NAMALWA (cell line): ENCODE measurements at regions not wholly inside any gene's neighbourhood (a gene's known extent, or its start where the extent isn't known, plus 50 kb on each side); places are given as distances from the start of the nearest gene placed in this dataset.

Source experiments
- DNase-seq: peaks from one replicate; pipeline ENCODE4 v3.0.0-alpha.2; 2015; ENCODE audit warnings: low spot score

DNA sequence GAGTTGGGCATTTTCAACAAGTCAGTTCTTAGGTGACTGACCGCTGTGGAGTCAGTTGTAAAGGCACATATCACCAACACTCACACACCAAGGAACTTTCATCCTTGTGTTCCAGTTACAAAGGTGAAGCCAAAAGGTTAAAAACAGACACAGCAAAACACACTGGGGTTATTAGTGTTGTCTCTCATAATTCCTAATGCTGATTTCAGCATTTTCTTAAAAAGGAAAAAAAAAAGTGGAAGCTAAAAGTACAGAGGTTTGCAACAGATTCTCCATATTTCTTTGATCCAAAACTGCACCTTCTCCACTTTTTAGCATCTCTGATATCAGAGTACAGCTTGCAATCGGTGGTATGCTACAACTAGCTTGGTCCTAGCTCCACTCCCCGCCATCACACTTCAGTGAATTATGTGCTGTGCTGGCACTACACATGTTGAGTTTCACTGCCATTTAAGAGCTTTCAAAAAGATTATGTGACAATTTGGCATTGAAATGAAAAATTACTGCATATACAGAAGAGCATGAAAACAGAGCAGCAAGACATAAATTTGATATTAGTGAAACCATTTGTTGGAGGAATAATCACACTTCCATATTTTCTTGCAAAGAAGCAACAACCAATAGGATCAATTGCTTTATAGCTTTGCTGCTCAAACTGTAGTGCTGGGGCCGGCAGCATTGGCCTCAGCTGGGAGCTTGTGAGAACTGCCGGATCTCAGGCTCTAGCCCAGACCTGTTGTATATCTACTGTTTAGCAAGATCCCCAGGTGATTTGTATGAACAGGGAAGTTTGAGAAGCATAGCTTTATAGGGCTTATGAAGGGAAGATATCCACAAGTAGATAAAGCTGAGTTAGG is 62.3 kb upstream of the DAPL1 start:
- DNase-seq = no peak

DNA sequence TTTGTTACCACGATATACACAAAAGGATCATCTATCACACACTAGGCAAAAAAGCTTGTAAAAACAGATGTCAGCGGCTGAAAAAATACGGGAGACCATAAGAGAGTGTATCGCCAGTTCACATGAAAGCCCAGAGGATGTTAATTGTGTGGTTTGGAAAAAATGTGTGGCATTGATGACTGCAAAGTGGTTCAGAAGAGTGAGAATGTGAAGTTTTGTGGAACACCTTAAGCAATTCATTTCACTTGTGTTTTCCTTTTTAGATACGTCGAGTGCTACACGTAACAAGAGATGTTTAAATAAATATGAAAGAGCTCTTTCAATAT is 61.7 kb upstream of the DAPL1 start:
- no peak for DNase-seq

DNA sequence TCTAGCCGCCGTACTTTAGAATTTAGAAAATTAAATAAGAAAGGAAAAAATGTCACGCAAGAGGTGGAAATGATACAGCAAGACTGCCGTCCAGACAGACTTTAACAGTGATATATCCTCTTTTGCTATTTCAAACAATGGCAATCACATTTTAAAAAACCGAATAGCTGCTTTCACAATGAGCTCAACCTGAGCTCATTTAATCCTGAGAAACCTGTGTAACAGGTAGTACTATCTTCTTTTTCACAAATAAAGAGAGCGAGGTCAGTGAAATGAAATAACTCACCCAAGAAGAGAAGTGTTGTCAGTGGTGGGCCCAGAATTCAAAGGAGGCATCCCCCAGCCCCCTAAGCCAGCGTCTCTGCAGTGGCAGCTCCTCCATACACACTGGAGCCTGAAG is 60.7 kb upstream of the DAPL1 start:
- no peak for DNase-seq

DNA sequence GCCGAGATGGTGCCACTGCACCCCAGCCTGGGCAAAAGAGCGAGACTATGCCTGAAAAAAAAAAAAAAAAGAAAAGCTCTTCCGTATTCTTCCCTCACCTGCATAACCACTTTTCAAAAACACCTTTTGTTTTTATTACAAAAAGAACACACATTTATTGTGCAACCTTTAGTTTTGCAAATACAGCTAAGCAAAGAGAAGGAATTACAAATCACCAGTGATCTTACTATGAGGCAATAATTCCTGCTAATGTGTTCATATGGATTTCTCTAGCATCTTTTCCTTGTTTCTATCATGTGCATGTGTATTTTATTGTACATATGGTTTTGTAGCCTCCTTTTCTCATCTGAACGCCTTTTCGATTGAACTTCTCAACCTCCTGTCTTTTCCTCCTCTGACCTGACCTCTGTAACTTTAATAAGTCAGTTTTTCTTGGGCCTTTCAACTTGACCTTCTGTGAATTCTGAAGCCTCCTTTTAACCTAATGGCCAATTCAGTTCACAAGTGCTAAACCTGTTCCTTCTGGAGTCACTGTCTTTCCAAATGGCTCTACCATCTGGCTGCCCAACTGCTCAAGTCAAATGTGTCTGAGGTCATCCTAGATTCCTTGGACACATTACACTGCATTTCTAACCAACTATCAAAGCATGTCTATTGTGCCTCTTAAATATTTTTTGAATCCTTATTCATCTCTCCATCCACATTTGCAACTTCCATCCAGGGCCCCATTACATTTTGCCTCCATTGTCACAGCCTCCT is 59.1 kb upstream of the DAPL1 start:
- DNase-seq = no peak

DNA sequence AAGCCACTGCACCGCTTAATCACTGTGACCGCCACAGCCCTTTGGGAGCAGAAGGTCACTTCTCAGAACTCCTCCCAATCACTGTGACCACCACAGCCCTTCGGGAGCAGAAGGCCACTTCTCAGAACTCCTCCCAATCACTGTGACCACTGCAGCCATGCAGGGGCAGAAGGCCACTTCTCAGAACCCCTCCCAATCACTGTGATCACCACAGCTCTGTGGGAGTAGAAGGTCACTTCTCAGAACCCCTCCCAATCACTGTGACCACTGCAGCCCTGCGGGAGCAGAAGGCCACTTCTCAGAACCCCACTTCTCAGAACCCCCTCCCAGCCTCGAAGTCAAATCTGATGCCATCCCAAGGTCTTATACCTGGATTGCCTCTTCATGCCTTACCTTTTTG is 56.8 kb upstream of the DAPL1 start:
- no peak for DNase-seq

DNA sequence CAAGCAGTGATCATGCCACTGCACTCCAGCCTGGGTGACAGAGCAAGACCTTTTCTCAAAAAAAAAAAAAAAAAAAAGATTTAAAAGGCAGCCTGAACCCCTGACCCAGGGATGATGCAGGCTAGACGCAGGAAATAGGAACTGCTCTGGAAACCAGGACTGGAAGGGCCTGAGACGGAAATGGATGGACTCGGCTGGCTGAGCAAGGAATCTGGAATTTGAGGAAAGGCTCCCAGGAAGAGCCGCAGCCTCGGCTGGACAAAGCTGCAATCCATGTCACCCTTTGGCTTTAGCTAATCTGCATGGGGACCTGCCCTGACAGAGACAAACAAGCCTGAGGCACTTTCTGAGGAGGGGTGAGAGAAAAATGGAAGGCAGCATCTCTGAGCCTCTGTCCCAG is 55.0 kb upstream of the DAPL1 start:
- DNase-seq = no peak

DNA sequence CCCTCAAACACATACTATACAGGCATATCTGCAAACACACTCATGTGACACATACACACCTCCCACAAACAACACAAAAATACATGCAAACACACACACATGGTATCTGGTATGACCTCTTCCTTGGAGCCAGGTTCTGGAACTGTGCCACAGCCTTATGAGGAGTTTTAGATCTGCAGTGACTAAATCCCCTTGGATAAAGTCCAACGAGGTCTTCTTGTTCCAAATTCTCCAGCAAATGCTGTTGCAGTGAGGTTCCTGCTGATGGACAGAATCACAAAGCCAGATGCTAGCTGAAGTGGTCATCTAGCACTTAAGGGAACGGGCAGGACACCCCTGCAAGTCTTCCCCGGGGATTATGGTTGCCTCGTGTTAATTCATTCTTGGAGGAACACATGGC is 54.5 kb upstream of the DAPL1 start:
- no peak for DNase-seq

DNA sequence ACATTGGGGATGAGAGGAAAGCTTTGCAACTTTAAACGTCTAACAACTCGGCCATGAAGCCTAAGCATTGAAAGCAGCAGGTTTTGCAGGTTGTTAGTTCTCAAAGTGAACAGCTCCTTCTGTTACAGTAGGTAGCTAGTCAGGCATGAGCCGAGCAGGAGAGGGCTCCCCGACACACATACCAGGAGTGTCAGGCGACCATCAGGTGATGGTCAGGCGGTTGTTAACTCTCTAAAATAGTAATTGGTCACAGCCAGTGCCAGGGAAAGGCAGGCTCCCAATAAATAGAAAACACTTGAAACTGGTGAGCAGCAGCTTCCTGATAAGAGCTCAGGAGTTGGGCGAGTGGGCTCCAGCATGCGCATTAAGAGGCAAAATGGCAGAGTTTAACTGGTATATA is 53.5 kb upstream of the DAPL1 start:
- no peak for DNase-seq

DNA sequence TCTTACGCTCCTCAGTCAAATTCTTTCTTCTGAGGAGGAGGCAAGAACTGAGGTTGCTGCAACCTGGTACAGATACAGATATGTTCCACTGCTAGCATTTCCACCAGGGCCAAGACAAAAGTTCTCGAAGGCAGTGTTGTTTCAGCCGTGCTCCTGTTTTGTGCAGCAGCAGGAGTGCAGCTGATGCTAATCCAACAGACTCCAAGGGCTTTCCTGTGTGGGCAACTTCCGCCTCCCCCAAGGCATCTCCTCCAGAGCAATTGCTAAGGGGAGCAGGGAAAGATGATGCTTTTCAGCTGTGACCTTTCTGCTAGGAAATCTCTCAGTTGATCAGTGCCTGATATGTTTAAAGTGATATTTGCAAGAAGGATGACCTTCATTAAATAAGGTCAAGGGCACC is 52.6 kb upstream of the DAPL1 start:
- DNase-seq = no peak

DNA sequence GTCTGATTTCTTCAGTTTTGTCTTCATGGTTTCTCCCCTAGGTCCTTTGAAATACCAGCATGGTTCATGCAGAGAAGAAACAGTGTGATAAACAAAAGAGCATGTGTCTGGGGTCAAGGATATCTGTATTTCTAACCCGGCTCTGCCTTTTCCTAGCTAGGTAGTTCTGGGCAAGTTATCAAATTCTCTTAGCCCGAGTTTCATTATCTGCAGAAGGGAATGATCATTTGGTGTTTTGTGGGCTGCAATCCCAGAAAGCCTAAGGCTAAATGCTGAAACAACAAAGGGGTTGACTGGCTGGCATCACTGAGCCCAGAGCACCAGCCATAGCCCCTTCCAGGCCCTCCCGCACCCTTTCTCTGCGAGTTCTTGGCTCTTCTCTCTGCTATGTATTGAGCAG is 51.7 kb upstream of the DAPL1 start:
- no peak for DNase-seq

DNA sequence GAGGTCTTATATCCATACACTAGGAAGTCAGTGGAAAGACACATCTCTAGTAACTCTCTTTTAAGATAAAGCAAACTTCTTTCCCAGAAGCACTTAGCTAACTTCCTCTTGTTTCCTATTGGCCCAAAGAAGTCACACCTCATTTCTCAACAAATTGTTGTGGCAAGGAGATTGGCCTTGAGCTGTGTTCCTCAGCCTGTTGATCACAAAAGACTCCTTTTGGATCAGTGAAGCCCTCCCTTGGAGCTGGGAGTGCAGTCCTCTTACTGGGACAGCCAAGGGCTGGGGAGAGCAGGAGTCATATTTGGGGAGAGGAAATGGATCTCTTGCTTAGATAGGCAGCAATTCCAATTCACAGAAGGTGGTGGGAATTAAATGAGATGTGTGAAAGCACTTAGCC is 51.2 kb upstream of the DAPL1 start:
- DNase-seq = no peak

DNA sequence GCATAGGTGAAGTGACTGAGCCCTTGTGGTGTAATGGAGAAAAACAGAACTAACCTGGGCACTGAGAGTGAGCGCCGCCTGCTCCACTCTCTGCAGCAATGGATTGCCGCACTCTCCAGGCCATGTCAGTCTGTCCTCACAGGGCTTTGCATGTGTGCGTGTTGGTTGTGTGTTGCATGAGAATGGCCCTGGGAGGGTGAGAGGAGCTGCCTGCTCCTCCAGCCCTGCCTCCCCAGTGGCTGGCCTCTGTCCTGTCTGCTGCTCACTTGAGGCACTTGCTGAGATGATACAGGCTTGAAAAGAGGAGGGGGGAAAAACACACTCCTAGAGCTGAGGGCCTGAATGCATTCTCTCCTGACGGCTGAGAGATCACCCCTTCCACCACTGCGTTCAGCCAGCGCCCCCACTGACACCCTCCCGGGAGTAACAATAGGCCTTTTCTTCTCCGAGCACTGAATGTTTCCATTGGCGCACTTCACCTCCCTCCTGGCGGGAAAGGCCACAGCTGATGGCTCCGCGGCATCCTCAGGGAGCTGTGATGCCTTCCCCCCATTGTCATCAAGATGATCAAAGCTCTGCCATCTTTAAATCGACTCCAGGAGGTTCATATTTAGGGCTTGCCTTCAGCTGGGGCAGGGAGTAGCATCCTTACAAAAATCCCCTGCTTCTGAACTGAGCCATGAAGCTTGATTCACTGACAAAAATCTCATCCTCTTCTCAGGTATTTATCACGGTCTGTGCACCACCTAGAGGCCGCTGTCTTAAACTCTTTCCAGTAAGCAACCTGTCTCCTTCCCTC is 49.9 kb upstream of the DAPL1 start:
- peak; percentile 61 for DNase-seq
